SK-N-SH (cell line): ENCODE measurements at regions not wholly inside any gene's neighbourhood (a gene's known extent, or its start where the extent isn't known, plus 50 kb on each side); places are given as distances from the start of the nearest gene placed in this dataset.

ENCODE experiments used
- CTCF ChIA-PET: fragments of 300-600, 350-600 bp; formaldehyde crosslinking; extraction: SDS; loops from one replicate; lab custom pipeline; 2021; lab: Yijun Ruan, JAX
- POLR2A ChIA-PET: fragments of 350-600 bp; sonication (Branson Sonifier 250); formaldehyde crosslinking; extraction: SDS; loops from one replicate; lab custom pipeline; 2020; ENCODE audit warnings: antibody characterized with exemption, inconsistent platforms; lab: Yijun Ruan, JAX
- DNase-seq: peaks from one replicate; pipeline ENCODE4 v3.0.0; 2012
- H2AFZ ChIP-seq: fragments of 200-600 bp; sonication (generic); 2 replicates; pipeline ENCODE4 v1.8.1; 2016; ENCODE audit warnings: antibody characterized with exemption, mild to moderate bottlenecking, low read depth
- H3F3A ChIP-seq: fragments of 200-600 bp; sonication (generic); replicated peaks from 2 replicates; pipeline ENCODE3; 2016; ENCODE audit warnings: antibody characterized with exemption, mild to moderate bottlenecking; ENCODE audit not compliant: insufficient read depth
- H3K27ac ChIP-seq, 2 experiments: fragments of 200-500 bp in 1 of 2; fragments of 200-600 bp in 1 of 2; sonication (Bioruptor generic) in 1 of 2; sonication (generic), shearing (Covaris generic) in 1 of 2; 2 replicates each; pipeline versions ENCODE4 v1.5.1 to v1.6.1; 2014 to 2016; ENCODE audit warnings: low read depth in 2 of 2, inconsistent platforms in 1 of 2, low read length in 1 of 2, mild to moderate bottlenecking in 1 of 2, mixed read lengths in 1 of 2
- H3K27me3 ChIP-seq: fragments of 200-600 bp; sonication (generic), shearing (Covaris generic); 2 replicates; pipeline ENCODE4 v1.6.1; 2016; ENCODE audit warnings: mixed run types; ENCODE audit not compliant: insufficient read depth
- H3K36me3 ChIP-seq, 2 experiments: fragments of 200-500 bp in 1 of 2; fragments of 200-600 bp in 1 of 2; sonication (Bioruptor generic) in 1 of 2; sonication (generic) in 1 of 2; replicated peaks in 1 of 2; 2 replicates each; pipeline versions ENCODE3 to v1.5.1; 2014 to 2016; ENCODE audit warnings: low read length in 1 of 2, mild to moderate bottlenecking in 1 of 2; ENCODE audit not compliant: insufficient read depth in 2 of 2, control insufficient read depth in 1 of 2
- H3K4me1 ChIP-seq, 2 experiments: fragments of 200-500 bp in 1 of 2; fragments of 200-600 bp in 1 of 2; sonication (Bioruptor generic) in 1 of 2; sonication (generic), shearing (Covaris generic) in 1 of 2; 2 replicates each; pipeline versions ENCODE4 v1.5.1 to v1.6.1; 2014 to 2016; ENCODE audit warnings: low read depth in 1 of 2, low read length in 1 of 2, mixed run types in 1 of 2; ENCODE audit not compliant: insufficient read depth in 2 of 2, control insufficient read depth in 1 of 2
- H3K4me2 ChIP-seq: fragments of 200-600 bp; sonication (generic), shearing (Covaris generic); 2 replicates; pipeline ENCODE4 v1.6.1; 2017; ENCODE audit warnings: mixed run types
- H3K4me3 ChIP-seq, 2 experiments: fragments of 200-500 bp in 1 of 2; fragments of 200-600 bp in 1 of 2; sonication (Bioruptor generic) in 1 of 2; sonication (generic), shearing (Covaris generic) in 1 of 2; 2 replicates each; pipeline versions ENCODE4 v1.5.1 to v1.8.1; 2014 to 2016; ENCODE audit warnings: low read depth in 2 of 2, inconsistent platforms in 1 of 2, low read length in 1 of 2, mild to moderate bottlenecking in 1 of 2, mixed read lengths in 1 of 2, moderate library complexity in 1 of 2
- H3K79me2 ChIP-seq: fragments of 200-600 bp; sonication (generic); 2 replicates; pipeline ENCODE4 v1.8.1; 2017; ENCODE audit warnings: mild to moderate bottlenecking; ENCODE audit not compliant: insufficient read depth
- H3K9ac ChIP-seq: fragments of 200-600 bp; sonication (generic); 2 replicates; pipeline ENCODE4 v1.6.1; 2017; ENCODE audit warnings: mixed run types
- H3K9me2 ChIP-seq: fragments of 200-600 bp; sonication (generic); 2 replicates; pipeline ENCODE4 v1.6.1; 2017; ENCODE audit warnings: mixed run types
- H3K9me3 ChIP-seq: fragments of 200-600 bp; sonication (generic); 2 replicates; pipeline ENCODE4 v1.6.1; 2017; ENCODE audit warnings: mixed run types, mild to moderate bottlenecking, moderate library complexity
- H4K20me1 ChIP-seq: fragments of 200-600 bp; sonication (generic); 2 replicates; pipeline ENCODE4 v1.6.1; 2017; ENCODE audit warnings: mild to moderate bottlenecking, mixed run types; ENCODE audit not compliant: insufficient read depth
- CHD2 ChIP-seq: fragments of 150-350 bp; IDR thresholded peaks from 2 replicates; pipeline ENCODE4 v1.6.1; 2018; ENCODE audit warnings: low read length; ENCODE audit not compliant: partially characterized antibody
- ELF1 ChIP-seq: IDR thresholded peaks from 2 replicates; pipeline ENCODE4 v1.4.0; 2012
- FOSL2 ChIP-seq: IDR thresholded peaks from 2 replicates; pipeline ENCODE4 v1.4.0; 2012; ENCODE audit warnings: low read depth, mild to moderate bottlenecking, moderate library complexity, borderline replicate concordance
- FOXJ3 ChIP-seq: sonication (generic); formaldehyde crosslinking; IDR thresholded peaks from 2 replicates; pipeline ENCODE4 v1.5.1; 2020; ENCODE audit warnings: mild to moderate bottlenecking, missing genetic modification reagents
- GABPA ChIP-seq: IDR thresholded peaks from 2 replicates; pipeline ENCODE4 v1.4.0; 2012; ENCODE audit warnings: low read depth, mild to moderate bottlenecking
- MEF2A ChIP-seq: IDR thresholded peaks from 2 replicates; pipeline ENCODE4 v1.4.0; 2012; ENCODE audit warnings: low read depth, borderline replicate concordance
- MXI1 ChIP-seq: IDR thresholded peaks from 2 replicates; pipeline ENCODE4 v1.6.1; 2012; ENCODE audit warnings: mild to moderate bottlenecking, low read depth, low read length, improper control_type of control experiment
- NRF1 ChIP-seq: IDR thresholded peaks from 2 replicates; pipeline ENCODE4 v1.6.1; 2012; ENCODE audit warnings: low read depth, mild to moderate bottlenecking, low read length
- POLR2AphosphoS5 ChIP-seq: IDR thresholded peaks from 2 replicates; pipeline ENCODE4 v1.6.1; 2012; ENCODE audit warnings: low read depth, low read length
- RCOR1 ChIP-seq: fragments of 150-350 bp; IDR thresholded peaks from 2 replicates; pipeline ENCODE4 v1.6.1; 2017; ENCODE audit warnings: antibody characterized with exemption, low read length
- RFX5 ChIP-seq: IDR thresholded peaks from 2 replicates; pipeline ENCODE4 v1.6.1; 2012; ENCODE audit warnings: mild to moderate bottlenecking, improper control_type of control experiment, low read length
- SMC3 ChIP-seq: IDR thresholded peaks from 2 replicates; pipeline ENCODE4 v1.6.1; 2012; ENCODE audit warnings: low read depth, low read length, improper control_type of control experiment
- TAF1 ChIP-seq: IDR thresholded peaks from 2 replicates; pipeline ENCODE4 v1.6.1; 2012; ENCODE audit warnings: low read depth, mild to moderate bottlenecking, low read length, moderate library complexity, borderline replicate concordance
- YY1 ChIP-seq: IDR thresholded peaks from 2 replicates; pipeline ENCODE4 v1.4.0; 2012; ENCODE audit warnings: low read depth, mild to moderate bottlenecking
- WGBS: methylation state at CpG from one replicate; pipeline ENCODE4 v1.1.6; 2017; ENCODE audit warnings: low lambda C conversion rate; 5-methylcytosine and 5-hydroxymethylcytosine counted together
- TF ChIP-seq, protein P1 (sequence below): IDR thresholded peaks from 2 replicates; pipeline ENCODE4; 2012
- TF ChIP-seq, protein P2 (sequence below): fragments of 150-350 bp; IDR thresholded peaks from 2 replicates; pipeline ENCODE4 v1.6.1; 2016; ENCODE audit warnings: mild to moderate bottlenecking, low read depth, low read length
- TF ChIP-seq, protein P3 (sequence below): IDR thresholded peaks from 2 replicates; pipeline ENCODE4 v1.4.0; 2012; ENCODE audit warnings: low read depth, borderline replicate concordance
- TF ChIP-seq, protein P4 (sequence below): IDR thresholded peaks from 2 replicates; pipeline ENCODE4 v1.4.0; 2012; ENCODE audit warnings: low read depth, borderline replicate concordance

DNA sequence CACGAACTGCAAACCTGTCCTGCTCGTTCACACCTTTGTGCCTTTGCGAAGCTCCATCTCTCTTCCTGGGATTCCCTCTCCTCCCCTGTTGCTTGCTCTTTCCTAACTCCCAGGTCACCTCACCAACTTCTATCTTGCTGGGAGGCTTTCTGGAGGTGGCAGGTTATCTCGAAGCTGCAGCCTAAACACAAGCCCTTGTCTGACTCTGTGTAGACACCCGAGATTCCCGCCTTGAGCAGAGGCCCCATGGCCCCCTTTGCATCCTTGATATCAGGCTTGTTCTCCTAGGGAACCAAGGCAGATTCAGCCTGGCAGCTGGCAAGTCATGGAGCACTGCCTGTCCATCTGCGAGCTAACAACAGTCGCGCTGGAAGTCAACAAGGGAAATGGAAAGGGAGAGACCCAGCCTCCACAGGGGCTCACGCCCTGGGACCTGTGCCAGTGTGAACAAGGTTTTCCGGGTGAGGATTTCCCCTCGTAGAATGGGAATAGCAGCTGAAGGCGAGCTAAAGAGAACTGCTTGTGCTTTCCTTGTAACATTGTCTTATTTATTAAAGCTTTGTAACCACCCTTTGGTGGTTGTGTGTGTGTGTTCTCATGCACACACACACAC lies 109.5 kb upstream of the JUN start:
- no peak overlapping the region for H3K4me2 ChIP-seq
- H4K20me1 ChIP-seq = no peaks in the 10 kb centered on the region
- H3K79me2 ChIP-seq = no peaks in the 10 kb centered on the region
- ChIA-PET POLR2A (no interaction called here), CTCF (interaction anchor here (1.0 to 1.5 kb wide), 4 partner anchors 11 to 806 kb away, joined by 3 to 4 read pairs (median 3); no protein-coding TSS in a partner anchor)
- no peak for DNase-seq
- H3K27me3 ChIP-seq = no peaks in the 10 kb centered on the region
- no peak overlapping the region for H2AFZ ChIP-seq
- peaks cover 7% of the 10 kb centered on the region for H3F3A ChIP-seq
- no peaks in the 10 kb centered on the region for H3K9me2 ChIP-seq
- H3K36me3 ChIP-seq = no peaks in the 10 kb centered on the region
- no peak overlapping the region for H3K4me3 ChIP-seq
- TF ChIP-seq YY1 (no peak), NRF1 (no peak), TAF1 (no peak)
- 94% methylated on average over 13 of the region's 13 CpGs for WGBS
- H3K9ac ChIP-seq = no peak overlapping the region
- H3K9me3 ChIP-seq = no peaks in the 10 kb centered on the region
- peaks cover 16 to 17% of the 10 kb centered on the region in 2 experiments; a peak in 3 of 4 replicates for H3K4me1 ChIP-seq
- H3K27ac ChIP-seq = no peak overlapping the region

DNA sequence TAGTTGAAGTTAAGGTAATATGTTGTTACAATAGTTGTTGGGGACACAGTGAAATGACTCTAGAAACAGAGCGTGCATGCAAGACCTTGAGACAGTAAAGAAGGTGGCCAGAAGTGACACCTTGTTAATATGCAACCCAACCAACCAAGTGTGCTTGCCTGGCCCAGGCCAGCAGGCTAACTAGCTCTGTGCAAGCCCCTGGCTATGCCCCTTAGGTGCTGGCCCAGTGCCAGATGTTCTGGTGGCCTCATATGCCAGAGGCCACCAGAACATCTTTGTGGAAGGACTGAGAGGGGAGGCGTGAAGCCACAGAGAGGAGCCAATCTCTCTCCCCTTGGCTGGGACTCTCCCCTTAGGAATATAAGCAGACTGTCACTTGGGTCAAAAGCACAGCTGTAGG lies 111.2 kb upstream of the JUN start:
- Histone ChIP-seq H3K4me1 (peaks cover 17 to 26% of the 10 kb centered on the region in 2 experiments; a peak in 3 of 4 replicates), H3K27ac (peak overlapping the region in 1 of 2 experiments; percentile 44; a peak in 1 of 4 replicates), H3K4me2 (0 out of 2 replicates have a peak overlapping the region, but pooled peaks have one; percentile 29), H3K79me2 (no peaks in the 10 kb centered on the region), H3K27me3 (no peaks in the 10 kb centered on the region)
- TF ChIP-seq MEF2A (no peak), FOXJ3 (no peak), FOSL2 (no peak), MXI1 (no peak), CHD2 (no peak), RFX5 (no peak), TAF1 (no peak), RCOR1 (no peak), YY1 (no peak), ELF1 (no peak), POLR2AphosphoS5 (no peak), GABPA (no peak), SMC3 (no peak)
- TF ChIP-seq, protein P1, sequence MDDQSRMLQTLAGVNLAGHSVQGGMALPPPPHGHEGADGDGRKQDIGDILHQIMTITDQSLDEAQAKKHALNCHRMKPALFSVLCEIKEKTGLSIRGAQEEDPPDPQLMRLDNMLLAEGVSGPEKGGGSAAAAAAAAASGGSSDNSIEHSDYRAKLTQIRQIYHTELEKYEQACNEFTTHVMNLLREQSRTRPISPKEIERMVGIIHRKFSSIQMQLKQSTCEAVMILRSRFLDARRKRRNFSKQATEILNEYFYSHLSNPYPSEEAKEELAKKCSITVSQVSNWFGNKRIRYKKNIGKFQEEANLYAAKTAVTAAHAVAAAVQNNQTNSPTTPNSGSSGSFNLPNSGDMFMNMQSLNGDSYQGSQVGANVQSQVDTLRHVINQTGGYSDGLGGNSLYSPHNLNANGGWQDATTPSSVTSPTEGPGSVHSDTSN = no peak
- TF ChIP-seq, protein P2, sequence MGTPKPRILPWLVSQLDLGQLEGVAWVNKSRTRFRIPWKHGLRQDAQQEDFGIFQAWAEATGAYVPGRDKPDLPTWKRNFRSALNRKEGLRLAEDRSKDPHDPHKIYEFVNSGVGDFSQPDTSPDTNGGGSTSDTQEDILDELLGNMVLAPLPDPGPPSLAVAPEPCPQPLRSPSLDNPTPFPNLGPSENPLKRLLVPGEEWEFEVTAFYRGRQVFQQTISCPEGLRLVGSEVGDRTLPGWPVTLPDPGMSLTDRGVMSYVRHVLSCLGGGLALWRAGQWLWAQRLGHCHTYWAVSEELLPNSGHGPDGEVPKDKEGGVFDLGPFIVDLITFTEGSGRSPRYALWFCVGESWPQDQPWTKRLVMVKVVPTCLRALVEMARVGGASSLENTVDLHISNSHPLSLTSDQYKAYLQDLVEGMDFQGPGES = no peak
- TF ChIP-seq, protein P3, sequence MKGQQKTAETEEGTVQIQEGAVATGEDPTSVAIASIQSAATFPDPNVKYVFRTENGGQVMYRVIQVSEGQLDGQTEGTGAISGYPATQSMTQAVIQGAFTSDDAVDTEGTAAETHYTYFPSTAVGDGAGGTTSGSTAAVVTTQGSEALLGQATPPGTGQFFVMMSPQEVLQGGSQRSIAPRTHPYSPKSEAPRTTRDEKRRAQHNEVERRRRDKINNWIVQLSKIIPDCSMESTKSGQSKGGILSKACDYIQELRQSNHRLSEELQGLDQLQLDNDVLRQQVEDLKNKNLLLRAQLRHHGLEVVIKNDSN = no peak
- TF ChIP-seq, protein P4, sequence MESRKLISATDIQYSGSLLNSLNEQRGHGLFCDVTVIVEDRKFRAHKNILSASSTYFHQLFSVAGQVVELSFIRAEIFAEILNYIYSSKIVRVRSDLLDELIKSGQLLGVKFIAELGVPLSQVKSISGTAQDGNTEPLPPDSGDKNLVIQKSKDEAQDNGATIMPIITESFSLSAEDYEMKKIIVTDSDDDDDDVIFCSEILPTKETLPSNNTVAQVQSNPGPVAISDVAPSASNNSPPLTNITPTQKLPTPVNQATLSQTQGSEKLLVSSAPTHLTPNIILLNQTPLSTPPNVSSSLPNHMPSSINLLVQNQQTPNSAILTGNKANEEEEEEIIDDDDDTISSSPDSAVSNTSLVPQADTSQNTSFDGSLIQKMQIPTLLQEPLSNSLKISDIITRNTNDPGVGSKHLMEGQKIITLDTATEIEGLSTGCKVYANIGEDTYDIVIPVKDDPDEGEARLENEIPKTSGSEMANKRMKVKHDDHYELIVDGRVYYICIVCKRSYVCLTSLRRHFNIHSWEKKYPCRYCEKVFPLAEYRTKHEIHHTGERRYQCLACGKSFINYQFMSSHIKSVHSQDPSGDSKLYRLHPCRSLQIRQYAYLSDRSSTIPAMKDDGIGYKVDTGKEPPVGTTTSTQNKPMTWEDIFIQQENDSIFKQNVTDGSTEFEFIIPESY = no peak
- TF ChIP-seq, all 33 proteins: peak for 0
- Histone ChIP-seq H3K9me2 (no peaks in the 10 kb centered on the region), H3K4me3 (no peak overlapping the region), H3F3A (peaks cover 7% of the 10 kb centered on the region), H2AFZ (no peak overlapping the region), H3K9me3 (no peaks in the 10 kb centered on the region), H3K36me3 (no peaks in the 10 kb centered on the region), H4K20me1 (no peaks in the 10 kb centered on the region), H3K9ac (no peak overlapping the region)
- CTCF ChIA-PET = interaction anchor here (1.5 kb wide), 1 partner anchor 12 kb away, joined by 3 read pairs; no protein-coding TSS in a partner anchor
- WGBS = 100% methylated on average over 2 of the region's 2 CpGs
- POLR2A ChIA-PET = no interaction called here
- DNase-seq = no peak
